PC-9 (cell line): ENCODE measurements at regions not wholly inside any gene's neighbourhood (a gene's known extent, or its start where the extent isn't known, plus 50 kb on each side); places are given as distances from the start of the nearest gene placed in this dataset.

Experiments used
- BruUV-seq: library from RNA; stranded (reverse); fragments of 400-500 nt; replicated peaks from 2 replicates; lab custom pipeline; 2021; lab: Mats Ljungman, UMichigan
- CTCF ChIA-PET: fragments of 300-600 bp; sonication (Branson Sonifier 250); formaldehyde crosslinking; loops from one replicate; lab custom pipeline; 2022; ENCODE audit warnings: antibody characterized with exemption; lab: Charles Lee
- POLR2A ChIA-PET: fragments of 300-600 bp; sonication (Branson Sonifier 250); formaldehyde crosslinking; loops from one replicate; lab custom pipeline; 2022; ENCODE audit warnings: antibody characterized with exemption; ENCODE audit not compliant: unreplicated experiment; lab: Charles Lee
- DNase-seq, 2 experiments: peaks; one replicate each; pipeline versions ENCODE4 v3.0.0 to v3.0.0-alpha.2; 2015 to 2022; ENCODE audit warnings: mixed read lengths in 1 of 2
- H2AFZ ChIP-seq: fragments of 200-600 bp; sonication (generic); 2 replicates; pipeline ENCODE4 v1.8.1; 2017; ENCODE audit warnings: antibody characterized with exemption
- H3F3A ChIP-seq: fragments of 200-600 bp; sonication (generic); 2 replicates; pipeline ENCODE4 v1.8.1; 2017; ENCODE audit warnings: antibody characterized with exemption, mild to moderate bottlenecking, low read depth; ENCODE audit not compliant: insufficient read depth
- H3K27ac ChIP-seq: fragments of 200-600 bp; sonication (generic); 2 replicates; pipeline ENCODE4 v1.6.1; 2016; ENCODE audit warnings: mixed run types
- H3K27me3 ChIP-seq: fragments of 200-600 bp; sonication (generic); 2 replicates; pipeline ENCODE4 v1.6.1; 2016; ENCODE audit warnings: low read depth, mixed run types; ENCODE audit not compliant: insufficient read depth
- H3K36me3 ChIP-seq: fragments of 200-600 bp; sonication (generic); 2 replicates; pipeline ENCODE4 v1.6.1; 2016; ENCODE audit warnings: low read depth, mixed run types
- H3K4me1 ChIP-seq: fragments of 200-600 bp; sonication (generic); replicated peaks from 2 replicates; pipeline ENCODE4 v1.6.1; 2016; ENCODE audit warnings: mixed run types; ENCODE audit not compliant: insufficient read depth
- H3K4me2 ChIP-seq: fragments of 200-600 bp; sonication (generic); 2 replicates; pipeline ENCODE4 v1.6.1; 2017; ENCODE audit warnings: mixed run types
- H3K4me3 ChIP-seq: fragments of 200-600 bp; sonication (generic); 2 replicates; pipeline ENCODE4 v1.6.1; 2016; ENCODE audit warnings: mixed run types
- H3K79me2 ChIP-seq: fragments of 200-600 bp; sonication (generic); 2 replicates; pipeline ENCODE4 v1.6.1; 2017; ENCODE audit warnings: low read depth, mixed run types
- H3K9me2 ChIP-seq: fragments of 200-600 bp; sonication (generic); 2 replicates; pipeline ENCODE4 v1.8.1; 2017; ENCODE audit warnings: mild to moderate bottlenecking; ENCODE audit not compliant: insufficient read depth
- H3K9me3 ChIP-seq: fragments of 200-600 bp; sonication (generic); 2 replicates; pipeline ENCODE4 v1.8.1; 2016; ENCODE audit warnings: low read depth; ENCODE audit not compliant: insufficient read depth
- H4K20me1 ChIP-seq: fragments of 200-600 bp; sonication (generic); 2 replicates; pipeline ENCODE4 v1.8.1; 2017; ENCODE audit not compliant: insufficient read depth
- CTCF ChIP-seq: fragments of 200-600 bp; sonication (generic); conservative IDR thresholded peaks from 2 replicates; pipeline ENCODE4 v1.6.1; 2017; ENCODE audit warnings: mixed run types, antibody characterized with exemption, mild to moderate bottlenecking, moderate library complexity
- EZH2 ChIP-seq: fragments of 200-600 bp; sonication (generic); IDR thresholded peaks from 2 replicates; pipeline ENCODE4 v1.8.0; 2017; ENCODE audit warnings: antibody characterized with exemption, low read depth
- intact Hi-C: fragments of 100-400 bp; cut with micrococcal nuclease; formaldehyde crosslinking; loops from one replicate; pipeline ENCODE4 v1.10.0; 2022; ENCODE audit not compliant: unreplicated experiment

- CTCF ChIA-PET: no interaction called here
- POLR2A ChIA-PET: no interaction called here
- intact Hi-C loops: no loop called here
Observed at GRCh38 chr2:15772681-15773080, 167.7 kb upstream of the MYCN start.

DNA sequence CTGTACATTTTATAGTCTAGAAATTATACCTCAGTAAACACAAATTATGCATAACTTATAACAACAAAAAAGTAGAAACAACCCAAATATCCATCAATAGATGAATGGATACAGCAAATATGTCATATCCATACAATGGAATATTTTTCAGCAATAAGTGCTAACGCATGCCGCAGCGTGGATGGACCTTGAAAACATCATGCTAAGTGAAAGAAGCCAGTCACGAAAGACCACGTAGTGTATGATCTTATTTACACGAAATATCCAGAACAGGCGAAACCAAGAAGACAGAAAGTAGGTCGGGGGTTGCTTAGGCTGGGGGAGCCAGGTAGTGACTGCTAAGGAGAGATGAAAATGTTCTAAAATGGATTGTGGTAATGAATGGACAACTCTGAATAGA, 167.1 kb upstream of the MYCN start:
- TF ChIP-seq EZH2: no peak
- TF ChIP-seq CTCF: no peak
- H3K27me3 ChIP-seq: peaks cover 73% of the 10 kb centered on the region
- CTCF ChIA-PET: no interaction called here

More at GRCh38 chr2:15772681-15773080, 167.7 kb upstream of the MYCN start:
- Histone ChIP-seq H3F3A (no peaks in the 10 kb centered on the region), H3K27ac (no peak overlapping the region), H2AFZ (no peak overlapping the region), H3K9me2 (no peaks in the 10 kb centered on the region), H3K36me3 (no peaks in the 10 kb centered on the region), H3K27me3 (peaks cover 75% of the 10 kb centered on the region), H3K4me2 (no peak overlapping the region), H4K20me1 (no peaks in the 10 kb centered on the region), H3K4me3 (no peak overlapping the region), H3K9me3 (no peaks in the 10 kb centered on the region), H3K79me2 (no peaks in the 10 kb centered on the region), H3K4me1 (no peaks in the 10 kb centered on the region)
- DNase-seq: no peak
- no peak for TF ChIP-seq CTCF
- no peak for TF ChIP-seq EZH2
- BruUV-seq: no TSS peak

GRCh38 chr2:15773846-15774245, 166.5 kb upstream of the MYCN start:
- Histone ChIP-seq H3K9me2 (no peaks in the 10 kb centered on the region), H3K27ac (no peak overlapping the region), H2AFZ (no peak overlapping the region), H3K4me3 (no peak overlapping the region), H3K27me3 (peaks cover 73% of the 10 kb centered on the region), H3K4me1 (no peaks in the 10 kb centered on the region), H3K4me2 (no peak overlapping the region), H3K36me3 (no peaks in the 10 kb centered on the region), H3K9me3 (no peaks in the 10 kb centered on the region), H4K20me1 (no peaks in the 10 kb centered on the region), H3K79me2 (no peaks in the 10 kb centered on the region), H3F3A (no peaks in the 10 kb centered on the region)
- no TSS peak for BruUV-seq
- intact Hi-C loops: no loop called here
- DNase-seq: no peak
- ChIA-PET POLR2A (no interaction called here), CTCF (no interaction called here)
- no peak for TF ChIP-seq CTCF
- no peak for TF ChIP-seq EZH2

More for the DNA sequence above, 167.1 kb upstream of the MYCN start:
- Histone ChIP-seq H3K4me1 (no peaks in the 10 kb centered on the region), H3K36me3 (no peaks in the 10 kb centered on the region), H4K20me1 (no peaks in the 10 kb centered on the region), H3K4me3 (no peak overlapping the region), H3K4me2 (no peak overlapping the region), H3F3A (no peaks in the 10 kb centered on the region), H3K27ac (no peak overlapping the region), H2AFZ (no peak overlapping the region), H3K9me2 (no peaks in the 10 kb centered on the region), H3K79me2 (no peaks in the 10 kb centered on the region), H3K9me3 (no peaks in the 10 kb centered on the region)
- DNase-seq: no peak
- POLR2A ChIA-PET: no interaction called here
- no TSS peak for BruUV-seq
- intact Hi-C loops: no loop called here
